Activated naive CD4-positive, alpha-beta T cell treated with anti-CD3 and anti-CD28 coated beads for 36 hours (primary cell): ENCODE measurements at regions not wholly inside any gene's neighbourhood (a gene's known extent, or its start where the extent isn't known, plus 50 kb on each side); places are given as distances from the start of the nearest gene placed in this dataset.

ENCODE experiments used
- CTCF ChIA-PET: fragments of 350-600 bp; sonication (Branson Sonifier 250); formaldehyde crosslinking; loops from one replicate; lab custom pipeline; 2021; ENCODE audit warnings: antibody characterized with exemption; lab: Charles Lee
- DNase-seq: peaks from one replicate; pipeline ENCODE4 v3.0.0-alpha.2; 2020
- H3K27ac Mint-ChIP-seq: one replicate; pipeline ENCODE4 v1.8.0; 2021; ENCODE audit warnings: mild to moderate bottlenecking, mixed read lengths
- H3K27me3 Mint-ChIP-seq: one replicate; pipeline ENCODE4 v1.8.0; 2021; ENCODE audit warnings: low read depth, mixed read lengths
- H3K36me3 Mint-ChIP-seq: one replicate; pipeline ENCODE4 v1.8.0; 2021; ENCODE audit warnings: low read depth, mixed read lengths
- H3K4me1 Mint-ChIP-seq: one replicate; pipeline ENCODE4 v1.8.0; 2021; ENCODE audit warnings: low read depth, mixed read lengths
- H3K4me3 Mint-ChIP-seq: one replicate; pipeline ENCODE4 v1.8.0; 2021; ENCODE audit warnings: mild to moderate bottlenecking, moderate library complexity, mixed read lengths
- H3K9me3 Mint-ChIP-seq: one replicate; pipeline ENCODE4 v1.8.0; 2021; ENCODE audit warnings: mixed read lengths
- intact Hi-C: fragments of 100-400 bp; cut with micrococcal nuclease; formaldehyde crosslinking; loops from one replicate; pipeline ENCODE4 v1.15.1; 2023

- Mint-ChIP-seq H3K27ac (no peak overlapping the region), H3K9me3 (no peaks in the 10 kb centered on the region), H3K4me1 (no peaks in the 10 kb centered on the region), H3K36me3 (no peaks in the 10 kb centered on the region), H3K27me3 (no peaks in the 10 kb centered on the region), H3K4me3 (no peak overlapping the region)
- intact Hi-C loops = loop anchor here (1.0 kb wide), 1 partner anchor 181 kb away; no protein-coding TSS in a partner anchor
- CTCF ChIA-PET = interaction anchor here (0.6 to 6.6 kb wide), 11 partner anchors 14 to 347 kb away, joined by 3 to 55 read pairs (median 3); no protein-coding TSS in a partner anchor
- no peak for DNase-seq
Measured at GRCh38 chr21:38170704-38171682, 85.8 kb upstream of the KCNJ15 start.

DNA sequence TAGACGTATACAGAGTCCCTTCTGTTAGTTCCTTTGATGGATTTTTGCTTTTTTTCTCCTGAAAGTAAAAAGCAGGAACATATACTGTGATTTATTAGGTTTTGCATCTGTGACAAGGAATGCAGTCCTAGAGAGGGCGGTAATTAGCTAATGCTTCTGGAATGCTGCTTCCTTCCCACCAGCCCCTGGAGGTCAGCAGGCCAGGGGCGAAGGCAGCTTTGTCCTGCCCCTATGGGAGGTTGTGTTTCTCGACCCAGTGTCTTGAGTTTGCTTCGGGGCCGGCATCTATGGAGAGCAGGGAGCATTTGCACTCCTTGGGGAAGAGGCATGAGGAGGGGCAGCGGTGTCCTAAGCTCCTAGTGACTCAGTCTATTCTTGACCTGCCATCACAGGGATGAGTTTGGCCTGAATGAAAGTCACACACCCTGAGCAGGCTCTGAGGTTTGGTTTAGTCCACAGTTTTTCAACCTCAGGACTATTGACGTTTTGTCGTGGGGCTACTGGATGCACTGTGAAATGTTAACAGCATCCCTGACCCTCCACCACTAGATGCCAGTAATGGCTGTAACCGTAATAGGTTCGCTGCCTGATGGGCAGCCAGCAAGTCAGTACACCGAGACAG lies 85.0 kb upstream of the KCNJ15 start:
- no peak for DNase-seq
- H3K4me3 Mint-ChIP-seq = no peak overlapping the region
- H3K4me1 Mint-ChIP-seq = no peaks in the 10 kb centered on the region
- CTCF ChIA-PET = interaction anchor here (0.6 to 6.6 kb wide), 5 partner anchors 15 to 346 kb away, joined by 3 to 55 read pairs (median 14); no protein-coding TSS in a partner anchor
- intact Hi-C loops = no loop called here
- H3K36me3 Mint-ChIP-seq = no peaks in the 10 kb centered on the region
- H3K9me3 Mint-ChIP-seq = no peaks in the 10 kb centered on the region
- H3K27me3 Mint-ChIP-seq = no peaks in the 10 kb centered on the region
- no peak overlapping the region for H3K27ac Mint-ChIP-seq

DNA sequence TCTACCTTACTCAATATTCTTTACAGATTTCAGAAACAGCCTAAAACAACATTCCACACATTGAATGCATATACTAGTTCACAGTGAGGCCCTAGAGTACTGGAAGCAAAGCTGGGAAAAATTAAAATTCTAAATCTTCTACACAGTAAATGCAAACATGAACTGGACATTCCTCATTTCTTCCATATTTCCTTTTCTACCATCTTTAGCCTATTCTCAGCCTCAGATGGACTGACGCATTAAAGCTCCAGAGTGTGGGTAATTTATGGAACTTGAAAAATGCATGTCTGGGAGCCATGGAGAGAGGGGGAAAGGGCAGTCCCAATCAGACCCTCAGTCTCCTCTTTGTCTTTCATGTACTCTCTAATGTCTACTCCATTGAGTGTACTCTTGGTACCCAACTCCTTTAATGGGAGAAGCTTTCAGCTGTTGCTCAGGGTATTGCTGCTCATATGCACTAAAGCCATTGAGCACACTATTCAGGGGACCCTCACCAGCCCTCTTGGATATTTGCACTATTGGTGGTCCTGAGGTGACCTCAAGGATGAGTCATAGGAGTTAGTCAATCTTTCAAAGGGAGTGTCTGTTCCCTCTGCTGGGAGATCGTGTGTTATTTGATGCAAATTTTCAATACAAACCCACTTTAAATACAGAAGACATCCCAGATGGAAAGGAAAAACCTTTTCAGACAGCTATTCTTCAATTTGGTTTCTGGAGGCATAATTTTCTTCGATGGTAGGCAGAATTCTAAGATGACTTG lies 83.3 kb upstream of the KCNJ15 start:
- intact Hi-C loops = no loop called here
- H3K27me3 Mint-ChIP-seq = no peaks in the 10 kb centered on the region

GRCh38 chr21:38175306-38175705 lies 81.5 kb upstream of the KCNJ15 start:
- Mint-ChIP-seq H3K27ac (no peak overlapping the region), H3K27me3 (no peaks in the 10 kb centered on the region), H3K9me3 (no peaks in the 10 kb centered on the region), H3K4me3 (no peak overlapping the region), H3K4me1 (no peaks in the 10 kb centered on the region), H3K36me3 (no peaks in the 10 kb centered on the region)
- intact Hi-C loops = no loop called here
- CTCF ChIA-PET = interaction anchor here (1.2 to 1.5 kb wide), 2 partner anchors 44 to 180 kb away, joined by 4 read pairs; no protein-coding TSS in a partner anchor
- DNase-seq = no peak

More for the DNA sequence above, 83.3 kb upstream of the KCNJ15 start:
- H3K36me3 Mint-ChIP-seq = no peaks in the 10 kb centered on the region
- H3K27ac Mint-ChIP-seq = no peak overlapping the region
- H3K4me3 Mint-ChIP-seq = no peak overlapping the region
- CTCF ChIA-PET = interaction anchor here (0.8 to 1.8 kb wide), 3 partner anchors 12 to 182 kb away, joined by 3 to 6 read pairs (median 4); no protein-coding TSS in a partner anchor
- H3K9me3 Mint-ChIP-seq = no peaks in the 10 kb centered on the region
- DNase-seq = no peak
- no peaks in the 10 kb centered on the region for H3K4me1 Mint-ChIP-seq

GRCh38 chr21:38177919-38178652 lies 78.7 kb upstream of the KCNJ15 start:
- no peak overlapping the region for H3K4me3 Mint-ChIP-seq
- intact Hi-C loops = no loop called here
- CTCF ChIA-PET = interaction anchor here (0.6 to 1.5 kb wide), 3 partner anchors 18 to 177 kb away, joined by 3 to 4 read pairs (median 3); no protein-coding TSS in a partner anchor
- H3K27me3 Mint-ChIP-seq = peaks cover 2% of the 10 kb centered on the region
- DNase-seq = no peak
- H3K9me3 Mint-ChIP-seq = no peaks in the 10 kb centered on the region
- no peaks in the 10 kb centered on the region for H3K4me1 Mint-ChIP-seq
- H3K27ac Mint-ChIP-seq = no peak overlapping the region
- H3K36me3 Mint-ChIP-seq = no peaks in the 10 kb centered on the region

GRCh38 chr21:38178653-38179470 lies 77.9 kb upstream of the KCNJ15 start:
- Mint-ChIP-seq H3K9me3 (peaks cover under 1% of the 10 kb centered on the region), H3K36me3 (no peaks in the 10 kb centered on the region), H3K4me1 (no peaks in the 10 kb centered on the region), H3K4me3 (no peak overlapping the region), H3K27ac (no peak overlapping the region), H3K27me3 (peaks cover 3% of the 10 kb centered on the region)
- CTCF ChIA-PET = interaction anchor here (0.6 to 1.5 kb wide), 7 partner anchors 20 to 227 kb away, joined by 3 to 7 read pairs (median 3); no protein-coding TSS in a partner anchor
- DNase-seq = no peak
- intact Hi-C loops = no loop called here

DNA sequence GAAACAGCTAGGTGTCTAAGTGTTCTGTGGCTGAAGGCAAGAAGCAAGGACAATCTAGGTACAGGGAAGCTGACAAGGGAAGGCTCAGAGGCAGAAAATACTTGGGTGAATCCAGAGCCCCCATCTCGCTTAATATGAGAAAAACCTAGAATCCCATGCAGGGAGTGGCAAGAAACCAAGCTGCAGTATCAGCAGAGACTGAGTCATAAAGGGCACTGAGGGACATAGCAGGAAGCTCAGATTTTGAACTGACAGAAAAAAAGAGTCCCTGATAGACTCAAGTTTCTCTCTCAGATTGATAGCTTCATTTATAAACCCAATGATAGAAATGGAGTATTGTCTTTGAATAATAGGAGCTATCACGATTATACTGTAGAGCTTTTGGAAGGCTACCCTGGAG lies 77.3 kb upstream of the KCNJ15 start:
- peaks cover 5% of the 10 kb centered on the region for H3K27me3 Mint-ChIP-seq

DNA sequence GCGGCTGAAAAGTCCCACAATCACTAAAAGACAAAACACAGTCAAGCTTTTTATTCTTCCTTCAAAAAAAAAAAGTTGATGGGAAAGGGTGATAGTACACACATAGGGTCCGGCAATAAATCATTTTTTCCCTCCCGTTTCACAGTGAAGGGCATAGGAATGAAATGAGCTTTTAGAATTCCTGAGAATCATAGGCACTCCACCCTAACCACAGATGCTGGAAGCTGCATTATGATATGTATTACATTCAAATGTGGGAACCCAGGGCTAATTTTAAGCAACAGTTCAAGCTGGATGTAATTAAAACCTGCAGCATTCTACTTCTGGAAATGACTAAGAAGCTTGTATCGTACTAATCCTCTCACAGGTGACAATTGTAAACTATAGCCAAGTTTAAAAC lies 75.7 kb upstream of the KCNJ15 start:
- Mint-ChIP-seq H3K27me3 (peaks cover 5% of the 10 kb centered on the region), H3K36me3 (no peaks in the 10 kb centered on the region), H3K4me1 (no peaks in the 10 kb centered on the region), H3K27ac (no peak overlapping the region), H3K4me3 (no peak overlapping the region), H3K9me3 (peaks cover 6% of the 10 kb centered on the region)
- DNase-seq = no peak
- CTCF ChIA-PET = interaction anchor here (0.7 kb wide), 2 partner anchors 171 to 1256 kb away, joined by 3 to 4 read pairs; no protein-coding TSS in a partner anchor
- intact Hi-C loops = no loop called here

More for the DNA sequence above, 77.3 kb upstream of the KCNJ15 start:
- intact Hi-C loops = no loop called here
- Mint-ChIP-seq H3K4me3 (no peak overlapping the region), H3K27ac (no peak overlapping the region), H3K4me1 (no peaks in the 10 kb centered on the region), H3K9me3 (peaks cover 3% of the 10 kb centered on the region), H3K36me3 (no peaks in the 10 kb centered on the region)
- CTCF ChIA-PET = interaction anchor here (0.6 to 1.1 kb wide), 5 partner anchors 20 to 226 kb away, joined by 3 to 7 read pairs (median 3); no protein-coding TSS in a partner anchor
- no peak for DNase-seq

DNA sequence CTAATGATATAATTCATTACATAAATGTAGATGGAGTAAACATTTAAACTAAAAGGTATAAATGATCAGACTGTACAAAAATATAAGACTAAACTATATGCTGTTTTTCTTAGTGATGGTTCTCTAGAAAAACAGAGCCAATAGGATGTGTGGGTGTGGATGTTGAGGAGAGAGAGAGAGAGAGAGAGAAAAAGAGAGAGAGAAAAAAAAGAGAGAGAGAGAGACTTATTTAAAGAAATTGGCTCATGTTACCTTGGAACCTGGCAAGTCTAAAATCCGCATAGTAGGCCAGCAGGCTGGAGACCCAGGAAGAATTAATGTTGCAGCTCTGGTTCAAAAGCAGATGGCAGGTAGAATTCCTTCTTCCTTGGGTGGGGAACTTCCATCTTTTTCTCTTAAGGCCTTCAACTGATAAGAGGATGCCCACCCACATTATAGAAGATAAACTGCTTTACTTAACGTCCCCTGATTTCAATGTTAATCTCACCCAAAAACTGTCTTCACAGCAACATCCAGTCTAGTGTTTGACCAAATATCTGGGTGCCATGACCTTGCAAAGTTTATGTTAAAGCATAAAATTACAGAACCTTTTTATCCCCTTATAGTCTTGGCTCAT lies 74.3 kb upstream of the KCNJ15 start:
- no peaks in the 10 kb centered on the region for H3K36me3 Mint-ChIP-seq
- H3K27ac Mint-ChIP-seq = no peak overlapping the region
- H3K27me3 Mint-ChIP-seq = peaks cover 5% of the 10 kb centered on the region
- intact Hi-C loops = no loop called here
- no peaks in the 10 kb centered on the region for H3K4me1 Mint-ChIP-seq
- no peak overlapping the region for H3K4me3 Mint-ChIP-seq
- peaks cover 13% of the 10 kb centered on the region for H3K9me3 Mint-ChIP-seq
- DNase-seq = no peak
- CTCF ChIA-PET = interaction anchor here (0.7 kb wide), 1 partner anchor 238 kb away, joined by 3 read pairs; no protein-coding TSS in a partner anchor

DNA sequence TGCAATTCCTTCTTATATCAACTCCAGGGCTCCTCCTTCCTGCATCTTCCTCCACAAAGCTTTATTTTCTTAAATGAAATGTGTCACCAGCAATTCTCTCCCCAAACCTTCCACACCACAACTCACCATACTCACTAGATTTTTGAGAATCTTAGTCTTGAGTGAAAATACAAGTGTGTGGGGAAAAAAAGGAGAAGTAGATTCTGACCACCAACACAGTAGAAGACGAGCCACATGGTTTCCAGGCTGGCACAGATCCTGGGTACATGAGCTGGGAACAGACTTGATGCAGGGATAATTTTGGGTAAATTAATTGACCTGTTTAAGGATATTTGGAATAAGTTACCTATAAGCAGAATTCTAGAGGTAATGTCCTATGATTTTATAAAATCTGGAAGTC lies 72.8 kb upstream of the KCNJ15 start:
- H3K4me3 Mint-ChIP-seq = no peak overlapping the region
- intact Hi-C loops = no loop called here
- DNase-seq = no peak
- CTCF ChIA-PET = no interaction called here
- H3K4me1 Mint-ChIP-seq = no peaks in the 10 kb centered on the region
- H3K27ac Mint-ChIP-seq = no peak overlapping the region
- no peaks in the 10 kb centered on the region for H3K36me3 Mint-ChIP-seq
- peaks cover 5% of the 10 kb centered on the region for H3K27me3 Mint-ChIP-seq
- H3K9me3 Mint-ChIP-seq = peaks cover 13% of the 10 kb centered on the region
